Femur (tissue), 1 donor: ENCODE measurements at regions not wholly inside any gene's neighbourhood (a gene's known extent, or its start where the extent isn't known, plus 50 kb on each side); places are given as distances from the start of the nearest gene placed in this dataset.

Experiments used
- DNase-seq: peaks from one replicate; pipeline ENCODE4 v3.0.0-alpha.2; 2017

- no peak for DNase-seq
These were observed 558.8 kb downstream of the MID1IP1 start for GRCh38 chrX:39360101-39360500.

GRCh38 chrX:39361736-39362135 lies 560.5 kb downstream of the MID1IP1 start:
- DNase-seq, result no peak

GRCh38 chrX:39367416-39367815 lies 566.2 kb downstream of the MID1IP1 start:
- no peak for DNase-seq

GRCh38 chrX:39372115-39372514 lies 570.9 kb downstream of the MID1IP1 start:
- DNase-seq, result no peak

GRCh38 chrX:39377157-39377556 lies 575.9 kb downstream of the MID1IP1 start:
- peak; percentile 31 for DNase-seq

- DNase-seq, result no peak
These were observed 576.5 kb downstream of the MID1IP1 start for GRCh38 chrX:39377773-39378172.

- no peak for DNase-seq
These were observed 580.2 kb downstream of the MID1IP1 start for GRCh38 chrX:39381422-39381821.

- no peak for DNase-seq
These were observed 583.7 kb downstream of the MID1IP1 start for GRCh38 chrX:39384996-39385395.

GRCh38 chrX:39388730-39389129 lies 587.5 kb downstream of the MID1IP1 start:
- DNase-seq, result no peak

GRCh38 chrX:39396358-39396995 lies 595.2 kb downstream of the MID1IP1 start:
- no peak for DNase-seq

GRCh38 chrX:39397561-39398199 lies 596.4 kb downstream of the MID1IP1 start:
- no peak for DNase-seq

GRCh38 chrX:39398215-39398962 lies 597.1 kb downstream of the MID1IP1 start:
- no peak for DNase-seq

GRCh38 chrX:39398963-39399261 lies 597.7 kb downstream of the MID1IP1 start:
- DNase-seq, result no peak

- DNase-seq, result no peak
These were observed 598.1 kb downstream of the MID1IP1 start for GRCh38 chrX:39399387-39399786.

GRCh38 chrX:39401483-39402110 lies 600.3 kb downstream of the MID1IP1 start:
- DNase-seq, result no peak

- DNase-seq, result no peak
These were observed 600.9 kb downstream of the MID1IP1 start for GRCh38 chrX:39402158-39402557.

- no peak for DNase-seq
These were observed 605.5 kb downstream of the MID1IP1 start for GRCh38 chrX:39406799-39407198.

- DNase-seq, result no peak
These were observed 608.1 kb downstream of the MID1IP1 start for GRCh38 chrX:39409246-39409917.

- no peak for DNase-seq
These were observed 613.1 kb downstream of the MID1IP1 start for GRCh38 chrX:39414290-39414854.

- no peak for DNase-seq
These were observed 615.4 kb downstream of the MID1IP1 start for GRCh38 chrX:39416547-39417260.

- DNase-seq, result no peak
These were observed 617.0 kb downstream of the MID1IP1 start for GRCh38 chrX:39418254-39418704.
